GM19455 (cell line): ENCODE measurements at regions not wholly inside any gene's neighbourhood (a gene's known extent, or its start where the extent isn't known, plus 50 kb on each side); places are given as distances from the start of the nearest gene placed in this dataset.

Source experiments
- ATAC-seq: cut with Tn5 transposase; IDR thresholded peaks from one replicate; pipeline ENCODE4 v1.9.1; 2021; ENCODE audit not compliant: unreplicated experiment

- ATAC-seq, result no peak
These were observed 241.2 kb upstream of the GSE1 start for GRCh38 chr16:85371948-85372347.

GRCh38 chr16:85372627-85373372, 240.3 kb upstream of the GSE1 start:
- no peak for ATAC-seq

GRCh38 chr16:85373741-85374570, 239.2 kb upstream of the GSE1 start:
- ATAC-seq, result no peak

- ATAC-seq, result no peak
These were observed 238.6 kb upstream of the GSE1 start for GRCh38 chr16:85374571-85374872.

GRCh38 chr16:85375282-85375681, 237.8 kb upstream of the GSE1 start:
- no peak for ATAC-seq

- ATAC-seq, result no peak
These were observed 236.6 kb upstream of the GSE1 start for GRCh38 chr16:85376292-85377095.

- no peak for ATAC-seq
These were observed 235.6 kb upstream of the GSE1 start for GRCh38 chr16:85377388-85378144.

- ATAC-seq, result no peak
These were observed 234.7 kb upstream of the GSE1 start for GRCh38 chr16:85378145-85379040.

GRCh38 chr16:85379041-85380001, 233.8 kb upstream of the GSE1 start:
- no peak for ATAC-seq

- ATAC-seq, result no peak
These were observed 233.1 kb upstream of the GSE1 start for GRCh38 chr16:85380002-85380395.

GRCh38 chr16:85380905-85381737, 232.0 kb upstream of the GSE1 start:
- ATAC-seq, result no peak

- no peak for ATAC-seq
These were observed 231.2 kb upstream of the GSE1 start for GRCh38 chr16:85381738-85382592.

GRCh38 chr16:85382717-85383118, 230.4 kb upstream of the GSE1 start:
- no peak for ATAC-seq

- no peak for ATAC-seq
These were observed 229.0 kb upstream of the GSE1 start for GRCh38 chr16:85383836-85384832.

GRCh38 chr16:85384833-85385462, 228.2 kb upstream of the GSE1 start:
- no peak for ATAC-seq
